NT2/D1 (cell line): ENCODE measurements at regions not wholly inside any gene's neighbourhood (a gene's known extent, or its start where the extent isn't known, plus 50 kb on each side); places are given as distances from the start of the nearest gene placed in this dataset.

Experiments used
- SUZ12 ChIP-seq: IDR thresholded peaks from 2 replicates; pipeline ENCODE4 v1.6.1; 2011; ENCODE audit not compliant: insufficient read length, insufficient read depth; ENCODE audit errors: extremely low read depth
- YY1 ChIP-seq: IDR thresholded peaks from 2 replicates; pipeline ENCODE4 v1.6.1; 2011; ENCODE audit not compliant: insufficient read length, insufficient read depth

DNA sequence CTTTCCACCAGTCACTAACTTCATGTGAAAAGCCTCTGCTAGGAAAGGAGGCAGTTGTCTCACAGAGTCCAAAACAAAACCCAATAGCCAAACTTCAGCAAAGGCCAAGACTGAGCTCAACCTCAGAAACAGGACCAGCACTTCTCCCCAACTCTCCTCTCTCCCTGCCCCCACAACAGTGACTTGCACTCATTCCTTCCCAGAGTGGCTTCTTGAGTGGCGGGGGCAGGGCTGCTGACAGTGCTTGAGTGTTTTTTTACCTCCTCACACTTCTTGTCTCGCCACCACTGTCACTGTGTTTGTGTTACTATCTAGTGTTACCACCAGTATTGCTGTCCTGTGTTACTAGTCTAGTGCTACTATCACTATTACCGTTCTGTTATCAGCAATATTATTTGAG lies 206.8 kb downstream of the KLF6 start:
- TF ChIP-seq YY1 (no peak), SUZ12 (no peak)
